ENCODE measurements at regions not wholly inside any gene's neighbourhood (a gene's known extent, or its start where the extent isn't known, plus 50 kb on each side); places are given as distances from the start of the nearest gene placed in this dataset.

DNA sequence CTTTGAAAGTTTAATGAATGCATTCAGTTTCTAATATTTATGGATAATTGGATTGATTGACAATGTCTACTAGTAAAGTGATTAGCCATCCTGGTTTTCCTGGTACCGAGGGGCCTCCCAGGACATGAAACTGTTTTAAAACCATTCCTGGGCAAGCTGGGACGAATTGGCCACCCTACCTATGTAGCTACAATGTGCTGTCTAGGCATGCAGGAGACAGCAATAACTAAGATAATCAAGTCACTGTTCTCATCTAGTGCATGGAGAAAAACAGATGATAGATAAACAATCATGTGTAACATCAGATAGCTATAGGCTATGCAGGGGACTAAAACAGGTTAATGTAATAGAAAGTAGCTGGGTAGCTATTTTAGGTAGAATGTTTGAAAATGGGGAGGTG lies 67.1 kb downstream of the PMAIP1 start:
- POLR2A ChIA-PET: interaction anchor here (1.4 kb wide), 1 partner anchor 12 kb away, joined by 4 read pairs; no protein-coding TSS in a partner anchor
- Histone ChIP-seq H3K4me2 (ENCODE audit: control insufficient read depth, insufficient read depth) (no peak overlapping the region), H2AFZ (ENCODE audit: control insufficient read depth, low read depth, low read length) (no peak overlapping the region; the same call in 1 of the 2 replicates), H3K36me3 (ENCODE audit: control insufficient read depth in 2 of 2, insufficient read depth in 2 of 2, low read length in 1 of 2) (no peaks in the 10 kb centered on the region), H3K9ac (ENCODE audit: control insufficient read depth, insufficient read depth, low read length) (no peak overlapping the region), H3K79me2 (ENCODE audit: control insufficient read depth, insufficient read depth, low read length) (no peaks in the 10 kb centered on the region), H3K4me3 (no peak overlapping the region), H4K20me1 (ENCODE audit: control insufficient read depth, insufficient read depth) (no peaks in the 10 kb centered on the region), H3K27me3 (replicated peaks in 1 of 2; ENCODE audit: control insufficient read depth in 2 of 2, insufficient read depth in 2 of 2, low read length in 1 of 2) (no peaks in the 10 kb centered on the region), H3K27ac (ENCODE audit: control insufficient read depth, insufficient read depth) (no peak overlapping the region), H3K4me1 (ENCODE audit: control insufficient read depth, insufficient read depth, low read length) (peaks cover 2% of the 10 kb centered on the region), H3K9me3 (replicated peaks; ENCODE audit: control insufficient read depth, insufficient read depth, low read length) (no peaks in the 10 kb centered on the region; the same call in 2 of the 3 replicates)
- in situ Hi-C loops (cut with MboI): loop anchor here (10.0 kb wide), 1 partner anchor 132 kb away; no protein-coding TSS in a partner anchor
- FAIRE-seq (no peak), DNase-seq (ENCODE audit: low read depth, low spot score) (no peak), ATAC-seq (no peak)
- intact Hi-C loops (cut with micrococcal nuclease; ENCODE audit: unreplicated experiment): no loop called here
- RAD21 ChIA-PET (ENCODE audit: unreplicated experiment): interaction anchor here (1.2 to 1.5 kb wide), 2 partner anchors 12 to 129 kb away, joined by 4 to 5 read pairs; no protein-coding TSS in a partner anchor
- TF ChIP-seq ZBED1 (IDR thresholded peaks at IDR 0.05; ENCODE audit: borderline replicate concordance) (no peak), NR2C1 (IDR thresholded peaks at IDR 0.05) (no peak), USF2 (IDR thresholded peaks at IDR 0.05; ENCODE audit: borderline replicate concordance, low read depth, low read length) (no peak), CHD2 (IDR thresholded peaks at IDR 0.05; ENCODE audit: borderline replicate concordance, low read depth, low read length) (no peak), PRDM15 (CRISPR knock-in tag; IDR thresholded peaks at IDR 0.05) (no peak)
- TF ChIP-seq, protein P1, sequence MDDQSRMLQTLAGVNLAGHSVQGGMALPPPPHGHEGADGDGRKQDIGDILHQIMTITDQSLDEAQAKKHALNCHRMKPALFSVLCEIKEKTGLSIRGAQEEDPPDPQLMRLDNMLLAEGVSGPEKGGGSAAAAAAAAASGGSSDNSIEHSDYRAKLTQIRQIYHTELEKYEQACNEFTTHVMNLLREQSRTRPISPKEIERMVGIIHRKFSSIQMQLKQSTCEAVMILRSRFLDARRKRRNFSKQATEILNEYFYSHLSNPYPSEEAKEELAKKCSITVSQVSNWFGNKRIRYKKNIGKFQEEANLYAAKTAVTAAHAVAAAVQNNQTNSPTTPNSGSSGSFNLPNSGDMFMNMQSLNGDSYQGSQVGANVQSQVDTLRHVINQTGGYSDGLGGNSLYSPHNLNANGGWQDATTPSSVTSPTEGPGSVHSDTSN (IDR thresholded peaks at IDR 0.05; ENCODE audit: insufficient replicate concordance, low read depth, low read length): no peak
- 50% methylated on average over 2 of the region's 2 CpGs for WGBS (ENCODE audit: insufficient coverage, insufficient replicate concordance, low lambda C conversion rate, missing lambda C conversion rate)
- BruUV-seq (replicated peaks): no TSS peak
- SMC1A ChIA-PET (ENCODE audit: uncharacterized antibody, unreplicated experiment): interaction anchor here (1.1 to 3.4 kb wide), 8 partner anchors 10 to 68 kb away, joined by 3 to 21 read pairs (median 6); no protein-coding TSS in a partner anchor
- CTCF ChIA-PET: interaction anchor here (1.1 to 2.6 kb wide), 6 partner anchors 9 to 29 kb away, joined by 4 to 22 read pairs (median 5); no protein-coding TSS in a partner anchor

Measured in GM12878 (cell line).